Keratinocyte (primary cell): ENCODE measurements at regions not wholly inside any gene's neighbourhood (a gene's known extent, or its start where the extent isn't known, plus 50 kb on each side); places are given as distances from the start of the nearest gene placed in this dataset.

Experiments
- CTCF ChIP-seq, 3 experiments: IDR thresholded peaks in 1 of 3; conservative IDR thresholded peaks in 1 of 3; optimal IDR thresholded peaks in 1 of 3; 2 replicates in 2 of 3; 3 replicates in 1 of 3; pipeline versions ENCODE3 to v1.5.1; 2011; ENCODE audit warnings: low read length in 3 of 3, mild to moderate bottlenecking in 3 of 3, moderate library complexity in 2 of 3, control low read depth in 1 of 3, inconsistent platforms in 1 of 3; ENCODE audit not compliant: insufficient read depth in 2 of 3; ENCODE audit errors: extremely low read depth in 1 of 3
- EZH2 ChIP-seq: IDR thresholded peaks from one replicate; pipeline ENCODE4 v1.6.1; 2012; ENCODE audit warnings: inconsistent platforms, mild to moderate bottlenecking, low read length, moderate library complexity

GRCh38 chr2:71919708-71920107, 228.0 kb downstream of the CYP26B1 start:
- TF ChIP-seq CTCF (optimal IDR thresholded peaks at IDR 0.05 in 1 of 3, IDR thresholded peaks at IDR 0.05 in 1 of 3, conservative IDR thresholded peaks at IDR 0.05 in 1 of 3; ENCODE audit: extremely low read depth in 1 of 3, insufficient read depth in 2 of 3, low read length in 3 of 3) (no peak), EZH2 (no peak)
